Glomerular visceral epithelial cell (primary cell): ENCODE measurements at regions not wholly inside any gene's neighbourhood (a gene's known extent, or its start where the extent isn't known, plus 50 kb on each side); places are given as distances from the start of the nearest gene placed in this dataset.

Source experiments
- DNase-seq: peaks from one replicate; pipeline ENCODE4 v3.0.0-alpha.2; 2016; ENCODE audit errors: extremely low spot score

DNA sequence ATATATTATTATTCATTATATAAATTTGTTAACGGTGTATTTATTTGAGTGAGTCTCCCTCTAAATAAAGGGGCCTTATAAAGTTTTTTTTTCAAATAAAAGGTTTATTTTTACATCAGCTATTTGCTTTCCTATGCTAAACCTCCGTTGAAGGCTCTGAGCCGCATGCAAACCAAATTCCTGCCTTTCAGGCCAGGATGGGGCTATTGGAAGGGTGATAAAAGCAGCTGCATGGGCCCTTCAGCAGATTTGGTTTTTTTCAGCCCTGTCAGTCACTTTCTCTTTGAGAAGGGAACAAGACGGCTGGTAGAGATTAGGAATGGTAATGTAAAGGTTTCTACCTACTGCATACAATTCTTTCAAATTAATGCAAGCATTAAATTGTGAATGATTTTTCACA is 244.2 kb downstream of the WNT5A start:
- no peak for DNase-seq

DNA sequence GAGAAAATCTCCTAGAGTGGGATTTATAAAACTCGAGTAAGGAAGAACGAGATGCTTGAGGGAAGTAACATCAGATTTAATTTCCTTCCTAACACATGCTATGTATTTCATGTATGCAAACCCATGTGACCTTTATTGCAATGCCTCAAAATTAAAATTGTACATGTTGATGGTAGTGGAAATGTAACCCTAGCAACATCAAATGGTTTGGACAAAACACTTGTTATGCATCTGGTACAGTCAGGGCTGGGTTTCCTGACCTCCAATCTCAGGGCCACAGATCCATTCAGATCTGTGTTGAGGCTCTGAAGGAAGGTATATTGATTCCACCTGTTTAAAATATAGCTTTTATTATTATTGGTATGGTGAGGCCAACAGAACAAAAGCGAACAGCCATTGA is 246.0 kb downstream of the WNT5A start:
- no peak for DNase-seq

DNA sequence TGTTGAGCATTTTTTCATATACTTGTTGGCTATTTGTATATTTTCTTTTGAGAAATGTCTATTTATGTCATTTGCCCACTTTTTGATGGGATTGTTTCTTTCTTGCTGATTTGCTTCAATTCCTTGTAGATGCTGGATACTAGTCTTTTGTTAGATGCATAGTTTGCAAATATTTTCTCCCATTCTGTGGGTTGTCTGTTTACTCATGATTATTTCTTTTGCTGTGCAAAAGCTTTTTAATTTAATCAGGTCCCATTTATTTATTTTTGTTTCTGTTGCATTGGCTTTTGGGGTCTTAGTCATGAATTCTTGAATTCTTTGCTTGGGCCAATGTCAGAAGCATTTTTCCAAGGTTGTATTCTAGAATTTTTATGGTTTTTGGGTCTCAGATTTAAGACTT is 251.7 kb downstream of the WNT5A start:
- no peak for DNase-seq

DNA sequence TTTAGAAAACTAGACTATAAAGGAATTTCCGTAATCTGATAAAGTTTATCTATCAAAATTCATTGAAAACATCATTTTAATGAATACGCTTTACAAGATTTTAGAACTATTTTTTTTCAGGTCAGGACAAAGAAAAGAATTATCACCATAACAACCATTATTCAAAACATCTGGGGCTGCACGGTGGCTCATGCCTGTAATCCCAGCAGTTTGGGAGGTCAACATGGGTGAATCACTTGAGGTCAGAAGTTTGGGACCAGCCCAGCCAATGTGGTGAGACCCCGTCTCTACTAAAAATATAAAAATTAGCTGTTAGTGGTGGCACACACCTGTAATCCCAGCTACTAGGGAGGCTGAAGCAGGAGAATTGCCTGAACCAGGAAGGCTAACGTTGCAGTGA is 260.4 kb downstream of the WNT5A start:
- DNase-seq, result no peak

DNA sequence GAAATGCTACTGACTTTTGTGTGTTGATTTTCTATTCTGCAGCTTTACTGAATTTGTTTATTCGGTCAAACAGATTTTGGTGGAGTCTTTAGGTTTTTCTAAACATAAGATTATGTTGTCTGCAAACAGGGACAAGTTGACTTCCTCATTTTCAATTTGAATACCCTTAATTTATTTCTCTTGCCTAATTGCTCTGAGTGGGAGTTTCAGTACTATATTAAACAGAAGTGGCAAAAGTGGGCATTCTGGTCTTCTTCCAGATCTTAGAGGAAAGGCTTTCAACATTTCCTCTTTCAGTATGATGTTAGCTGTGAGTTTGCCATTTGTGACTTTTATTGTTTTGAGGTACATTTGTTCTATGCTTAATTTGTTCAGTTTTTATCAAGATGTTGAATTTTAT is 268.5 kb downstream of the WNT5A start:
- DNase-seq, result no peak

DNA sequence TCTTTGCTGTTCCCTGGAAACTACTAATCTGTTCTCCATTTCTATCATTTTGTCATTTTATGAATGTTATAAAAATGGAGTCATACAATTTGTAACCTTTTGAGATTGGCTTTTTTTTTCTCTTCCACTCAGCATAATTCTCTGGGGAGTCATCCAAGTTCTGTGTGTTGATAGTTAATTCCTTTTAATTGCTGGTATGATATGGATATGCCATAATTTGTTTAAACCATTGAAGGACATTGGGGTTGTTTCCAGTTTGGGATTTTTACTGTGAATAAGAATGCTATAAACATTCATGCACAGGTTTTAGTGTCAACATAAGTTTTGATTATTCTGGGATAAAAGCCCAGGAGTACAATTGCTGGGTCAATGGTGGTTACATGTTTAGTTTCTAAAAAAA is 279.4 kb downstream of the WNT5A start:
- DNase-seq, result no peak

DNA sequence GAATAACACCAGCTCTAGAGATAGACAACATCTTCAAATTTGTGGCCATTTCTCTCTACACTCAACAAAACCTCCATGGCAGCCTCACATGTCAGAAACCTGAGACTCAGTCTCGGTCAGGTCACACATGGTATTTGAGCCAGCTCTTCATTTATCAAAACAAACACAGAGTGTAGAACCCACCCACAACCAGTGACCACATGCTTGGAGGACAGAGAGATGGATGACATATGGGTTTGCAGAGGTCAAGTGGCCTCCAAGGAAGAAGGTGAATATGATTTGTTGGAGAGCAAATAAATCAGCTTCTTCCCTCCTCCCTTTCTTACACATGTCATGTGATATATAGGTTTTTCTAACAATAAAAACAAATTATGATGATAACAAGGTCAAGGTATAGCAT is 278.1 kb upstream of the LRTM1 start:
- DNase-seq, result no peak

DNA sequence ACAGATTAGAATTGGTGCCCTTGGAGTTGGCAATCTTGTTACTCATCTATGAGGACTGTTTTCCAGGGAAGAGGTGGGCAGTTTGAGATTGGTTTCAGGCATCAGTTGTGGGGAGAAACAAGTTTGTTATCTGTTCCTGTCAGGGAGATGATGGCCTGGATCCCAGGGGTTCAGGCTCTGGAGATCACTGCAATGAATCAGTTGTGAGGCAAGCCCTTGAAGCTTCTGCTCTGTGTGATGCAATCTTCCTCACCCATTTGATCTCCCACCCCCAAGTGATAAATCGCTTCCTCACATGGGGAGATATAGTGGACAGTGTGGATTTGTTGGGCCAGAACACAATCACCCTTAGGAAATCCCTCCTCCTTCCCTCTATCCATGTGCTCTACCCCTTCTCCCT is 276.6 kb upstream of the LRTM1 start:
- no peak for DNase-seq

DNA sequence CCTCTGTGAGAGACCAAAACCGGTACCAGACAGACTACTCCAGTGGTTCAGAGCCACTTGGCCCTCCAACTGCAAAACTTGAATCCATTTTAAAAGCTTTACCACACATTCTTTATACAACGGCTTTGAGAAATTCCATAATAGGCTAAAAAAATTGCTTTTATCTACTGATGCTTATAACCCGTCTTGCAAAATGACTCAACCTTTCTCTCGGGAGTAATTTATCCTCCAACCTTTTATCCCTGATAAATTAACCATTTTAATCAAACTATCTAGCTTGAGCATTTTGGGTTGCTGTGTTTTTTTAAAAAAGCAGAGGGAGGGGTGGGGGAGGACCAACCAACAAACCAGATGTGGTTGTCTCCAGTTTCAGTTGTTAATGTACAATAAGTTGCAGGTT is 275.7 kb upstream of the LRTM1 start:
- no peak for DNase-seq

DNA sequence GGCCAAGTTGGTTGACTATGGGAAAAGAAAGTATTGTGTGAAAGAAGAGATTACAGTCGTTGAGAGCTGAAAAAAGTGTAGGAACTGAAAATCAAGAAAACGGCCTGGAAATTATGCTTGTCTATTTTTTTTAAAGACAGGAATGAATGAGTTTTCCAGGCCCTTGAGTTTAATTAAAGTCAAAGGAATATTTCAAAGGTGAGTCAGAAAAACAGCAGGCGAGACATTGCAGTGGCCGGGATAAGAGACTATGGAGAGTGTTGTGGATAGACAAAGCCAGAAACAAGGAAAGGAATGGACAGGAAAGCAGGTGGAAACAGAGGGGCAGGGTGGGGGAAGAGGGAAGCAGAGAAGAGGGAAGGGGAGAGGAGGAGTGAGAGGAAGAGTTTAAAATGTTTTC is 275.1 kb upstream of the LRTM1 start:
- peak; percentile 69 for DNase-seq

DNA sequence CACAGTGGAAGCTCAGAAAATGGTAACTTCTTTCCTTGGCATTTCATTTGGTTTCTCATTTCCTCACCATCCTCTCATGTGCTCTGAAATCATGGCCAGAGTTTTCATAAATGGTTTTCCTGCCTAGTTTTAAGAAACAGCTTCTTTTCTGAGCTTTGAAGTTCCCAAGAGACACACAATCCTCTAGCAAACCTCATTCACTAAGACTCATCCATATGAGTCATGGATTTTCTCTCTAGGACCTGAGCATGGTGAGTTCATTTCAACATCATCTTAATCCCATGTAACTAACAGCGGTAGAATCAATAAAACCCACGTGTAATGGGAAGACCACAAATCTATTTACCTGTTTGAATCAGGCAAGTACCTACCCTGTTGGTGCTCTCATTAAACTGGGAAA is 274.5 kb upstream of the LRTM1 start:
- DNase-seq, result peak; percentile 64

DNA sequence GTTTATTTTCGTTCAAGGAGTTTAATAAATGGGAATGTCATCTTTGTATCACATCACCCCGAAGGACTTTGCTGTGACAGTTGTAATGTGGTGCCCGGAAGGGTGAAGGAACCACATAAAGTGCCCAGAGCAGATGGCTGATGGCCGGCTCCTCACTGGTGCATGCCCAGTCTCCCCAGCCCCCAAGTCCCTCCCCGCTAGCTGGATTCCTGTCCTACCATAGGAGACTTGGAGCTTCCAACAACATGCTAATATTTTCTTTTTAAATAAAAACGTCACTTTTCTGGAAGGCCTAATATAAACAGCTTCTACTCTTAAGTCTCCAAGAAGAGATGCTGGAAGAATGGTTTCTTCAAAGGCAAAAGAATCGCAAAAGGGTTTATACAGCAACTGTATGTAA is 273.9 kb upstream of the LRTM1 start:
- no peak for DNase-seq

DNA sequence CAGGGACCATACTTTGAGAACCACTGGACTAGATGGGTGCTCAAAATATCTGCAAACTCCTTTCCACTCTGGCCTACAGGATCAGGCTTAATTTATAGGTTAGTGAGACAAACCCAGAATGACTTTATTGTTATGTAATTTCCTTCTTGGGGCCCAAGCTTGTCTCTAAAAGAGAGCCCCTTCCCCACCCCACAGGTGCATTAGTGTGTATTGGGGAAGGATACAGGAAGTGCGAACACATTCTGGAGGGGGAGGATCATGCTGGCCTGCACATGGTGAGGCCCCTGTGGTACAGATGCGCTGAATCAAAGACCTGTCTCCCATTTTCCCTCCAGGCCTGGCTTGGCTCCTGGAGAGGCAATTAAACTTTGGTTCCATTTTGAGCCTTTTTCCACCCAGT is 273.0 kb upstream of the LRTM1 start:
- DNase-seq, result no peak

DNA sequence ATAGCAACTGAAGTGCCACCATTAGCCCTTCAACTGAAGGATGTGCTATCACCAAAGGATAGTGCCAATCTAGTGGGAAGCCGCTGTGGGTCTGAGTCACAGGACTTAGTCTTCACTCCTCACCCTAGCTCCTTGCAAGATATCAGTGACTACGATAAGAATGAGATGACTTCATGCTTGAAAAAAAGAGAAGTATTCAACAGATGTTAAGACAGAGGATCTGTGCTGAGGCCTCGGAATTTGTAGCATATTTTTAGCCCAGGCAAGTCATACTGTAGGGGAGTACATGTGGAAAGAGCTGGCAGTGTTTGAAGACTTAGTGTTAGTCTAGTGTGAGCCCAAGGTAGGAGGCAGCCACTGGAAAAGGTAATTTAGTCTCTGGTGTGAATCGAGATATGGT is 270.7 kb upstream of the LRTM1 start:
- DNase-seq, result peak; percentile 87

DNA sequence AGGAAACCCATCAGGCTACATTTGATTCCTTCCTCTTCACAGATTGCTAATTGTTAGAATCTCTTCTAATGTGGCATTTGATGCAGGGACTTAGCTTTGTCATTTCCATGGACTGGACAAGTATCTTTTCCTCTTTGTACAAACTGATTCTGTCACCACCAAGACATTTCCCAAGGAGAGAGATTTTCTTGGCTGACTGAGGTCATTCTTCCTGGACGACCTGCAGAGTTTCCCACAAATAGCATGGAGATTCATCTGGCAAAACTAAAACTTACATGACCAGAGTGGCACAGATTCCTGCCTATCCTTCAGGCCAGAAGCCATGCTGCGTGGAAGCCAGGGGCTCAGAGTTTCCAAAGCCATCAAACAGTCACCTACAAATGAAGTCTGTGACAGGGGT is 269.2 kb upstream of the LRTM1 start:
- no peak for DNase-seq

DNA sequence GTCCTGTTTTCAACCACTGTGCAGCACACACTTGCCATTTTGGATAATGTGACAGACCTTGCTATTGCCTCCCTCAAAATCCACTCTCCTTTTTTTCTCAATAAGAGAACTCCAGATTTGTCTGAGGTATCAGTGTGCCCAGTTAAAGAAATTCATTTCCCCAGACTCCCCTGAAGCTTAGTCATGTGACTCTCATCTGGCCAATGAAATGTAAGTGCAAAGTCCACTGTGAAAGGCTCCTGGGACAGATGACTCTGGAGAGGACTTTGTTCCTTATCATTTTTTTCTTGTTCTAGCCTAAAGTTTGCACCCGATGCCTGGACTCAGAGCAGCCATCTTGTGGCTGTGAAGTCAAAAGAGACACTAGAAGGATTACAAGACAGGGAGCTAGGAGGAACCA is 268.6 kb upstream of the LRTM1 start:
- DNase-seq, result no peak

DNA sequence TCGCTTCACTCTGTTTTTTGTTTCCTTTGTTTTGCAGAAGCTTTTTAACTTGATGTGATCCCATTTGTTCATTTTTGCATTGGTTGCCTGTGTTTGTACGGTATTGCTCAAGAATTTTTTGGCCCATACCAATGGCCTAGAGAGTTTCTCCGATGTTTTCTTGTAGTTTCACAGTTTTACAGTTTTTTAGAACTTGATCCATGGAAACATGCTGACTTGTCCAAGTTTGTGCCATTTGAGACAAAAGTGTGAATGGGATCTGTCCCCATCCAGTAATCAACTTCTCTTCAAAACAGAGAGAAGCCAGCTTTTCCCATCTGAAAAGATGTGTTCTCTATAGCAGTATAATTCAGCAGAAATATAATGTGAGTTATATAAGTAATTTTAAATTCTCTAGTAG is 266.5 kb upstream of the LRTM1 start:
- no peak for DNase-seq

DNA sequence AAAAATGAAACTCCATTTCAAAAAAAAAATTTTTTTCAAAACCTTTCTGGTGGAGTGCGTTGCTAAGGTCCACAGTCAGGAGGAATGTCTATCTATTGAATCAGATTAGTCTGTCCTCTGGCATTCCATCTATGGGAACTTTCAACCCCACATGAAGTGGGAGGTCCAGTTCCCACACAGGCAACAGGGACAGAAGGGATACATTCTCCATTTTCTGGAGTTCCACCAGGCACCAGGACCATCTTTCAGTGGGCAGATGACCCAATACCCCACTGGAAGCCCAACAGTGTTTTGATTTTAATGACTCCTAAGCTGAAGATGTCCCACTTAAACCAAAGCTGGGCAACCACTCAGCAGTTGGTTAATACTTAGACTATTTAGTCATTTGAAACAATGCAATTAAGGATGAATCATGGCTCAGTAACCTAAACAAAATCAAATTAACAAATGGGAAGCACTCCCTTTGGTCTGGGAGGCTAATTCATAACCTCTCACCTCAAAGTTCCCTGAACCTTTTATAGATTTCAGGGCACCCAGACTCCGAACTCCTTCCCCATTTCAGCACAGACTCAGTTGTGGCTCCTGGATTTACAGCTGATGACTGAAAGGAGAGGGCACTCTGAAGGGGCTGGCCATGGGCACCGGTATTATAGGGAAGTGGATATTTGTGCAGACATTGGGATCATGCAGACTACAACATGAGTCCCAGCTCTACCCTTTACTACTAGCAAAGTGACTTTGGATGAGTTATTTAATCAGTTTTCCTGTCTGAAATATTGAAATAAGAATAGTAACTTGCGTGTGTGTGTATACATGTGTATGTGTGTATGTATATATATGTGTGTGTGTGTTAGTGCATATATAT is 264.3 kb upstream of the LRTM1 start:
- peak; percentile 94 for DNase-seq

DNA sequence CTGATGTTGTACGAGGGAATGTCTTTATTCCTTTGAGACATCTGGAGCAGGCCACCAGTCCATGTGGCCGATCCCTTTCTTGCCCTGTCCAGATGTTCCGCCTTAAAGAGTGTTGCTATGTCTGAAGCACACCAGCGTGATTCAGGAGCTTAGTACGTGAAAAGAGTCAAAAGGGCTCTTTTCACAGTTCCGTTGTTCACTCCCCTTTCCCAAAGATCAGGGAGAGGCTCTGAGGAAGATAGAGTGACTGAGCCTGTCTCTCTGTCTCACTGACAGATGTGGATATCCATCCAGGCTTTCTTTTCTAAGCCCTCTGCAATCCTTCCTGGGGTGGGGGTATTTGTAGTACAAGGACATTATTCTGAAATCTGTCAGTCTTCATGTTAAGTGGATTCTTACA is 262.5 kb upstream of the LRTM1 start:
- no peak for DNase-seq

DNA sequence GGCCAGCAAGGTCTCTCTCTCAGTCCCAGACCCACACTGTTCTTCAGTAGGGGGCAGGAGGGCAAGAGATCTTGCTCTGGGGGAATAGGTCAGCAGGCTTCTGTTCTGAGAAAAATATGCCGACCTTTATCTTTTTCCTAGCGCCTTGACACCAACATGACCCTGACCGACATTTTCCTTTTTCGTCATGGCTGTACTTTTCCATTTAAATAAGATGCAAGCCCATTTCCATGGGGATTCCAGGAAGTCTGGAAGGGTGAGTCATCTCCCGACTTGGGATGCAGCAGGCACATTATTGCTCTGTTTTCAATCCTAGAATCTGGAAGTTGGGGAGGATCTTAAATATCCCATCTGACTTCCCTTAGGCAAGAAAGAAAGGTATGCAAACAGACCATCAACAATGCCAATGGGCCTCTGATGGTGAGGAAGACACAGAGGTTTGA is 261.5 kb upstream of the LRTM1 start:
- DNase-seq, result peak; percentile 51

DNA sequence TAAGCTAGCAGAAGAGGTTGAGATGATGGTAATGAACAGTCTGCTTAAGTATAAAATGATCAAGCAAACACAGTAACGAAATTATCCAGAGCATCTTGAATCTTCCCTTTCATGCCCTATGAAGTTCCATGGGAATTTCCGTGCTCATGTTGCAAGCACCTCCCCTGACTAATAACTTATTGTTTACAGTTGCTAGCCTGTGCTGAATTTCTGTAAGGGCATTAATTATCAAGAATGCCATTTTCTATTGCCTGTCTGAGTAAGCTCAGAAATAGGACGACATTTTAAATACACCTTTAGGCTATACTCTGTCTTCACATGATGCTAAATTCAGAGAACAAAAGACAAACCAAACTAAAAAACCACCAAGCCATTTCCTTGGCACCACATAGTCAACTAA is 257.5 kb upstream of the LRTM1 start:
- DNase-seq, result no peak

DNA sequence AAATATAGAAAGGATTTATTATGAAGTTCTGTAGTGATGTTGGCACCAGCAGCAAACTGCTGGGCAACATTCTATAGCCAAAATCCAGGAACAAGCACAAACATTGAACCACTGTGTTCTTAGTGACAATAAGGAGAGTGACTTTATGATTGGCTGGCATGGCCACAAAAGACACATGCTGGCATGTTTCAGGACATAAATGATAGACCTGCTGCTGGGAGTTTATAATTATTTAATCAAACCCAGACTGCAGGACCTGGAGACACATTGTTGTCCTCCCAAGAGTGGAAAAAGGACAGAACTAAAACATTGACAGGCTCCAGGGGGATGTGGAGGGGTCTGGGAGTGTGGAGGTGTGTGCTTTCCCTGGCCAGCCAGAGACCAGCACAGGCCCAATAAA is 255.3 kb upstream of the LRTM1 start:
- DNase-seq, result no peak

DNA sequence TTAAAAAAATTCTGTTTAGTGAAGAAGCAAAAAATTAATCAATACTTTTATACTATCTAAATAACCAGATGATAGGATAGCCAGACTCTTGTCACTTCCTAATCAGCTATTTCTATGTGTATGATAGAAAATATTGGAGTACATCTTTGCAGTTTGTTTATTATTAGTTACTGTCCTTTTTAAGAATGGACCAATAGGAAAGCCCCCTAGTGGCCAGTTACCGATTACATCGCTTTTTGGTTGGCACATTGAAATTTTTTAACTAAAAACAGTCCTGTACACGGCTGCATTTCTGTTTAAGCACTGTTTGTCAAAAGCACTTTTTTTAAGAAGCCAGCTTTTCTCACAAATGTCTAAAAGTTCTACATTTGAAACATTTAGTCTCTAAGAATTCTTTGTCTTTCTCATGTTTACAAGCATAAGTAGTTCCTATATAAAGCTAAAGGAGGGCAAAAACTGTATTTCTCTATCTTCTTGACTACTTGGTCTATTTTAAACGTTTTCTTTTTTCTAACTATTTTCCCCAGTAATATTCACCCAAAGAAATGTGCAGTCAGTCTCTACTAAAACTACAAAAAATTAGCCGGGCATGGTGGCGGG is 253.2 kb upstream of the LRTM1 start:
- peak; percentile 42 for DNase-seq

DNA sequence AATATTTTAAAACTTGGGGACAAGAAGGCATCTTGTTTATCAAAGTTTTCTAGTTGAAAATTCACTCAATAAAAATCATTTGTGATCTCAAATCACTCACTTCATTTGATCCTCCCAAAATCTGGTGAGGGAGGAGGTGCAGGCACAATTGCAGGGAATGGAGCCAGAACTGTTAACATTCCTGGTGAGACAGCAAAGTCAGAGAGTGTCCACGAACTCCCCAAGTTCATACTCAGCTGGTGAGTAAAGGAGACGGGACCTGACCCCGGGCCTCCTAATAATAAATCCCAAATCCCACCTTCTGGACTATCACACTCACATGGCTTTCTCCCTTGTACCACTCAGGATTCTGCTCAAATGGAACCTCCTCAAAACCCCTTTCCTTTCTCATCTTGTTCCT is 252.3 kb upstream of the LRTM1 start:
- DNase-seq, result no peak
